Parathyroid adenoma (tissue), 2 donors: ENCODE measurements at regions not wholly inside any gene's neighbourhood (a gene's known extent, or its start where the extent isn't known, plus 50 kb on each side); places are given as distances from the start of the nearest gene placed in this dataset.

ENCODE experiments used
- H2AFZ ChIP-seq: fragments of 300-600 bp; sonication (generic); one replicate; pipeline ENCODE4 v1.7.0; 2017; ENCODE audit warnings: antibody characterized with exemption, mild to moderate bottlenecking
- H3K27ac ChIP-seq: fragments of 300-600 bp; sonication (generic); one replicate; pipeline ENCODE4 v1.7.0; 2017
- H3K27me3 ChIP-seq: fragments of 300-600 bp; sonication (generic); one replicate; pipeline ENCODE4 v1.7.0; 2017; ENCODE audit warnings: low read length; ENCODE audit not compliant: control insufficient read depth, insufficient read depth
- H3K36me3 ChIP-seq: fragments of 300-600 bp; sonication (generic); one replicate; pipeline ENCODE4 v1.7.0; 2017; ENCODE audit warnings: low read length; ENCODE audit not compliant: control insufficient read depth, insufficient read depth
- H3K4me1 ChIP-seq: fragments of 300-600 bp; sonication (generic); one replicate; pipeline ENCODE4 v1.7.0; 2017; ENCODE audit warnings: control low read depth
- H3K4me2 ChIP-seq: fragments of 300-600 bp; sonication (generic); one replicate; pipeline ENCODE4 v1.7.0; 2017; ENCODE audit warnings: low read length
- H3K4me3 ChIP-seq: fragments of 300-600 bp; sonication (generic); one replicate; pipeline ENCODE4 v1.7.0; 2017; ENCODE audit warnings: low read depth, low read length
- H3K79me2 ChIP-seq: fragments of 300-600 bp; sonication (generic); one replicate; pipeline ENCODE4 v1.7.0; 2017; ENCODE audit warnings: control low read depth
- H3K9ac ChIP-seq: fragments of 300-600 bp; sonication (generic); one replicate; pipeline ENCODE4 v1.7.0; 2017; ENCODE audit warnings: mild to moderate bottlenecking
- H3K9me3 ChIP-seq: fragments of 300-600 bp; sonication (generic); one replicate; pipeline ENCODE4 v1.7.0; 2017; ENCODE audit warnings: low read length; ENCODE audit not compliant: control insufficient read depth
- TF ChIP-seq, protein P1 (sequence below): fragments of 300-600 bp; sonication (generic); IDR thresholded peaks from one replicate; pipeline ENCODE4 v1.7.0; 2017; ENCODE audit warnings: antibody characterized with exemption, mild to moderate bottlenecking
- donor health status: primary hyperparathyroidism.

- no peaks in the 10 kb centered on the region for H3K36me3 ChIP-seq
- H2AFZ ChIP-seq: no peak overlapping the region
- no peaks in the 10 kb centered on the region for H3K9me3 ChIP-seq
- no peaks in the 10 kb centered on the region for H3K4me1 ChIP-seq
- no peak overlapping the region for H3K4me3 ChIP-seq
- no peaks in the 10 kb centered on the region for H3K79me2 ChIP-seq
- H3K27ac ChIP-seq: no peak overlapping the region
- H3K27me3 ChIP-seq: no peaks in the 10 kb centered on the region
- no peak overlapping the region for H3K9ac ChIP-seq
- TF ChIP-seq, protein P1, sequence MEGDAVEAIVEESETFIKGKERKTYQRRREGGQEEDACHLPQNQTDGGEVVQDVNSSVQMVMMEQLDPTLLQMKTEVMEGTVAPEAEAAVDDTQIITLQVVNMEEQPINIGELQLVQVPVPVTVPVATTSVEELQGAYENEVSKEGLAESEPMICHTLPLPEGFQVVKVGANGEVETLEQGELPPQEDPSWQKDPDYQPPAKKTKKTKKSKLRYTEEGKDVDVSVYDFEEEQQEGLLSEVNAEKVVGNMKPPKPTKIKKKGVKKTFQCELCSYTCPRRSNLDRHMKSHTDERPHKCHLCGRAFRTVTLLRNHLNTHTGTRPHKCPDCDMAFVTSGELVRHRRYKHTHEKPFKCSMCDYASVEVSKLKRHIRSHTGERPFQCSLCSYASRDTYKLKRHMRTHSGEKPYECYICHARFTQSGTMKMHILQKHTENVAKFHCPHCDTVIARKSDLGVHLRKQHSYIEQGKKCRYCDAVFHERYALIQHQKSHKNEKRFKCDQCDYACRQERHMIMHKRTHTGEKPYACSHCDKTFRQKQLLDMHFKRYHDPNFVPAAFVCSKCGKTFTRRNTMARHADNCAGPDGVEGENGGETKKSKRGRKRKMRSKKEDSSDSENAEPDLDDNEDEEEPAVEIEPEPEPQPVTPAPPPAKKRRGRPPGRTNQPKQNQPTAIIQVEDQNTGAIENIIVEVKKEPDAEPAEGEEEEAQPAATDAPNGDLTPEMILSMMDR: peak; percentile 25
- H3K4me2 ChIP-seq: no peak overlapping the region
Observed at GRCh38 chrX:39705290-39705689, 392.5 kb downstream of the BCOR start.

- Histone ChIP-seq H3K27me3 (no peaks in the 10 kb centered on the region), H3K9ac (no peak overlapping the region), H3K4me2 (no peak overlapping the region), H3K79me2 (no peaks in the 10 kb centered on the region), H3K4me1 (no peaks in the 10 kb centered on the region), H2AFZ (no peak overlapping the region), H3K4me3 (no peak overlapping the region), H3K27ac (no peak overlapping the region), H3K9me3 (no peaks in the 10 kb centered on the region), H3K36me3 (no peaks in the 10 kb centered on the region)
- TF ChIP-seq, protein P1: no peak
Observed at GRCh38 chrX:39709364-39709763, 388.4 kb downstream of the BCOR start.

DNA sequence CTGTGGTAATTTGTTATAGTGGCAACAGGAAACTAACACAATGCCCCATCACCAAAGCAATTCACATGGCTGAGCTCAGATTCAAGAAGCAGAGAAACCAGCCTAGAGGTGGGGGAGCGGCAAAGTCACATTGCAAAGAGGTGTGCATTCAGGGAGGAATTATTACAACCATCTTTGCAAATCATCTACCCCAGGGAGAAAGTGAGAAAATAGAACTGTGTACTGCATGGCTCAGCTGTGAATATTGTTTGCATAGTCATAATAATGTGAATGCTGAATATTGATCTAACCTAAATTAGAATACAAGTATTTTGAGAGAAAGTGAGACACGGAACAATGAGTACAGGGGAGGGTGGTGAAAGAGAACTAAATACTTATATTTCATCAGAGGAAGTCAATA, 387.9 kb downstream of the BCOR start:
- H3K79me2 ChIP-seq: no peaks in the 10 kb centered on the region
- no peak overlapping the region for H2AFZ ChIP-seq
- no peak overlapping the region for H3K27ac ChIP-seq
- no peak overlapping the region for H3K9ac ChIP-seq
- no peaks in the 10 kb centered on the region for H3K4me1 ChIP-seq
- no peaks in the 10 kb centered on the region for H3K9me3 ChIP-seq
- TF ChIP-seq, protein P1: no peak
- H3K36me3 ChIP-seq: no peaks in the 10 kb centered on the region
- no peak overlapping the region for H3K4me3 ChIP-seq
- no peak overlapping the region for H3K4me2 ChIP-seq
- H3K27me3 ChIP-seq: no peaks in the 10 kb centered on the region

DNA sequence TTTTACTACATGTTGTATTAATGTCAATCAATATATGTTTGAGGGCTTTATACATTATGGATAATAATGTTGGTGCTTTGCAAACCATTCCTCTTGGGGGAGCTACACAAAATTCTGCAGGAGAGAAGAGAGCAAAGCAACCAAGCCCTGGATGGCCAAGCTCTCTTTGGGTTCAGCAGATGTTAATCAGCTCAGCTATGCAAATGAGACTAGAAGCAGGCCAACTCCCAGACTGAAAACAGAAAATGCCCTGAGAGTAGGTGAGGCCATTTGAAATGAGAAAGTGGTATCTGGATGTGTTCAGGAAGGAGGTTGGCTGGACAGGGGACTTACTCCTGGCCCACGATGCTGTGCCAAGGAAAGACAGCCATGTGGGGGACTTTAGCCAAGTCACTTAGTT, 387.0 kb downstream of the BCOR start:
- TF ChIP-seq, protein P1: no peak
- Histone ChIP-seq H3K9ac (no peak overlapping the region), H3K4me2 (no peak overlapping the region), H3K27me3 (no peaks in the 10 kb centered on the region), H3K36me3 (no peaks in the 10 kb centered on the region), H3K4me3 (no peak overlapping the region), H3K4me1 (no peaks in the 10 kb centered on the region), H3K79me2 (no peaks in the 10 kb centered on the region), H3K27ac (no peak overlapping the region), H2AFZ (no peak overlapping the region), H3K9me3 (no peaks in the 10 kb centered on the region)

GRCh38 chrX:39714471-39714870, 383.3 kb downstream of the BCOR start:
- Histone ChIP-seq H3K9me3 (no peaks in the 10 kb centered on the region), H3K36me3 (no peaks in the 10 kb centered on the region), H3K4me3 (no peak overlapping the region), H3K4me1 (no peaks in the 10 kb centered on the region), H3K27ac (no peak overlapping the region), H3K27me3 (no peaks in the 10 kb centered on the region), H3K4me2 (no peak overlapping the region), H2AFZ (no peak overlapping the region), H3K79me2 (no peaks in the 10 kb centered on the region), H3K9ac (no peak overlapping the region)
- TF ChIP-seq, protein P1: no peak
